Panc1 (cell line): ENCODE measurements at regions not wholly inside any gene's neighbourhood (a gene's known extent, or its start where the extent isn't known, plus 50 kb on each side); places are given as distances from the start of the nearest gene placed in this dataset.

Source experiments
- ATAC-seq: fragments of 200-7000 bp; cut with Tn5 transposase; 2 replicates; pipeline ENCODE4 v1.9.1; 2020; ENCODE audit warnings: mild to moderate bottlenecking, moderate library complexity
- BruUV-seq: library from RNA; stranded (reverse); fragments of 400-500 nt; replicated peaks from 2 replicates; lab custom pipeline; 2021; lab: Mats Ljungman, UMichigan
- CTCF ChIA-PET: fragments of 300-600 bp; sonication (Branson Sonifier 250); formaldehyde crosslinking; loops from one replicate; lab custom pipeline; 2022; ENCODE audit warnings: antibody characterized with exemption; lab: Charles Lee
- POLR2A ChIA-PET: fragments of 300-600 bp; sonication (Branson Sonifier 250); formaldehyde crosslinking; loops from one replicate; lab custom pipeline; 2022; ENCODE audit warnings: antibody characterized with exemption; lab: Charles Lee
- DNase-seq: peaks from one replicate; pipeline ENCODE4 v3.0.0-alpha.2; 2010; ENCODE audit warnings: low read depth, low spot score
- H3K27ac ChIP-seq: 2 replicates; pipeline ENCODE4 v1.5.1; 2011; ENCODE audit warnings: mild to moderate bottlenecking, low read length, inconsistent platforms
- H3K27me3 ChIP-seq: fragments of 200-500 bp; sonication (Bioruptor generic); 2 replicates; pipeline ENCODE4 v1.6.0; 2014; ENCODE audit warnings: low read length, inconsistent platforms; ENCODE audit not compliant: control insufficient read depth, insufficient read depth
- H3K36me3 ChIP-seq: fragments of 200-500 bp; sonication (Bioruptor generic); 2 replicates; pipeline ENCODE4 v1.5.1; 2014; ENCODE audit warnings: inconsistent platforms, mild to moderate bottlenecking, low read length, moderate library complexity; ENCODE audit not compliant: control insufficient read depth, insufficient read depth
- H3K4me1 ChIP-seq: 2 replicates; pipeline ENCODE4 v1.5.1; 2011; ENCODE audit warnings: inconsistent platforms, mild to moderate bottlenecking, low read length, moderate library complexity; ENCODE audit not compliant: control insufficient read depth, insufficient read depth
- H3K4me3 ChIP-seq, 2 experiments: 2 replicates each; pipeline ENCODE4 v1.5.1; 2011 to 2012; ENCODE audit warnings: low read depth in 2 of 2, low read length in 2 of 2, mild to moderate bottlenecking in 2 of 2, inconsistent platforms in 1 of 2, moderate library complexity in 1 of 2
- H3K9me3 ChIP-seq: fragments of 200-500 bp; sonication (Bioruptor generic); 2 replicates; pipeline ENCODE4 v1.5.1; 2014; ENCODE audit warnings: low read depth, mild to moderate bottlenecking, inconsistent platforms, low read length, moderate library complexity; ENCODE audit not compliant: control insufficient read depth, insufficient read depth
- CTCF ChIP-seq: fragments of 450-650 bp; IDR thresholded peaks from 2 replicates; pipeline ENCODE4 v1.5.1; 2017; ENCODE audit warnings: mild to moderate bottlenecking
- POLR2AphosphoS5 ChIP-seq: IDR thresholded peaks from 2 replicates; pipeline ENCODE4 v1.6.1; 2012; ENCODE audit warnings: mild to moderate bottlenecking, low read depth, low read length, moderate library complexity
- SIN3A ChIP-seq: IDR thresholded peaks from 2 replicates; pipeline ENCODE4 v1.6.1; 2012; ENCODE audit warnings: low read depth, mild to moderate bottlenecking, low read length, moderate library complexity, borderline replicate concordance; ENCODE audit not compliant: insufficient read depth
- TCF7L2 ChIP-seq: IDR thresholded peaks from 2 replicates; pipeline ENCODE4 v1.6.1; 2011; ENCODE audit warnings: mild to moderate bottlenecking, low read depth, low read length, inconsistent platforms
- in situ Hi-C: cut with HindIII; loops from 2 replicates; pipeline ENCODE4 v1.10.0; 2016; ENCODE audit warnings: low sequenced_read_pairs, low pct_unique_long_range_greater_than_20kb
- intact Hi-C: fragments of 100-400 bp; cut with micrococcal nuclease; formaldehyde crosslinking; loops from one replicate; pipeline ENCODE4 v1.10.0; 2022; ENCODE audit not compliant: unreplicated experiment
- TF ChIP-seq, protein P1 (sequence below), 2 experiments: IDR thresholded peaks; 2 replicates each; pipeline ENCODE4 v1.6.1; 2011 to 2012; ENCODE audit warnings: low read depth in 2 of 2, control low read depth in 1 of 2, low read length in 1 of 2, mild to moderate bottlenecking in 1 of 2, moderate library complexity in 1 of 2; ENCODE audit not compliant: insufficient read depth in 1 of 2

DNA sequence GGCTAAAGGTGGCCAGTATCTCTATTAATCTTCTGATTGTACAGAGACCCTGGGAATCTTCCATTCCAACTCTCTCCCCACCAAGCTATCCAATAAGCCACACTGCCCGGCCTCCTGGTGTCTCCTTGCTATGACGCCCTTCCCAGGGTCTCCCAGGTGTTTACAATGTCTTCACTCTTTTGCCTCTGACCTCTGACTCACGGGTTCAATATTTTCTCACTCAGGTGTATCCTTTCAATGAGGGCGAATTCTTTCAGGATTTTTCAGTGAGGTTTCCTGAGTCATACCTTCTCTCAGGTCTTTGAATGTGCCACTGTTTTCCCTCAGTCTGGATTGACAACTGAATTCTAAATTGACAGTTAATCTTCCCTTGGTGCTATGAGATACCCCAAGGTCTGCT lies 53.7 kb upstream of the IRX4 start:
- Histone ChIP-seq H3K27ac (no peak overlapping the region), H3K4me3 (no peak overlapping the region), H3K9me3 (no peaks in the 10 kb centered on the region), H3K27me3 (no peaks in the 10 kb centered on the region; the same call in 1 of the 2 replicates), H3K4me1 (no peaks in the 10 kb centered on the region), H3K36me3 (no peaks in the 10 kb centered on the region)
- CTCF ChIA-PET: interaction anchor here (0.6 kb wide), 1 partner anchor 169 kb away, joined by 5 read pairs; no protein-coding TSS in a partner anchor
- TF ChIP-seq TCF7L2: no peak
- TF ChIP-seq, protein P1, sequence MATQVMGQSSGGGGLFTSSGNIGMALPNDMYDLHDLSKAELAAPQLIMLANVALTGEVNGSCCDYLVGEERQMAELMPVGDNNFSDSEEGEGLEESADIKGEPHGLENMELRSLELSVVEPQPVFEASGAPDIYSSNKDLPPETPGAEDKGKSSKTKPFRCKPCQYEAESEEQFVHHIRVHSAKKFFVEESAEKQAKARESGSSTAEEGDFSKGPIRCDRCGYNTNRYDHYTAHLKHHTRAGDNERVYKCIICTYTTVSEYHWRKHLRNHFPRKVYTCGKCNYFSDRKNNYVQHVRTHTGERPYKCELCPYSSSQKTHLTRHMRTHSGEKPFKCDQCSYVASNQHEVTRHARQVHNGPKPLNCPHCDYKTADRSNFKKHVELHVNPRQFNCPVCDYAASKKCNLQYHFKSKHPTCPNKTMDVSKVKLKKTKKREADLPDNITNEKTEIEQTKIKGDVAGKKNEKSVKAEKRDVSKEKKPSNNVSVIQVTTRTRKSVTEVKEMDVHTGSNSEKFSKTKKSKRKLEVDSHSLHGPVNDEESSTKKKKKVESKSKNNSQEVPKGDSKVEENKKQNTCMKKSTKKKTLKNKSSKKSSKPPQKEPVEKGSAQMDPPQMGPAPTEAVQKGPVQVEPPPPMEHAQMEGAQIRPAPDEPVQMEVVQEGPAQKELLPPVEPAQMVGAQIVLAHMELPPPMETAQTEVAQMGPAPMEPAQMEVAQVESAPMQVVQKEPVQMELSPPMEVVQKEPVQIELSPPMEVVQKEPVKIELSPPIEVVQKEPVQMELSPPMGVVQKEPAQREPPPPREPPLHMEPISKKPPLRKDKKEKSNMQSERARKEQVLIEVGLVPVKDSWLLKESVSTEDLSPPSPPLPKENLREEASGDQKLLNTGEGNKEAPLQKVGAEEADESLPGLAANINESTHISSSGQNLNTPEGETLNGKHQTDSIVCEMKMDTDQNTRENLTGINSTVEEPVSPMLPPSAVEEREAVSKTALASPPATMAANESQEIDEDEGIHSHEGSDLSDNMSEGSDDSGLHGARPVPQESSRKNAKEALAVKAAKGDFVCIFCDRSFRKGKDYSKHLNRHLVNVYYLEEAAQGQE (IDR thresholded peaks at IDR 0.05; ENCODE audit: insufficient read depth in 1 of 2, low read depth in 2 of 2, low read length in 1 of 2): no peak
- no peak for TF ChIP-seq SIN3A
- no peak for TF ChIP-seq POLR2AphosphoS5
- no peak for TF ChIP-seq CTCF
- intact Hi-C loops (no loop called here), in situ Hi-C loops (no loop called here)
- ATAC-seq (no peak), DNase-seq (no peak)
- POLR2A ChIA-PET: no interaction called here
- no TSS peak for BruUV-seq

DNA sequence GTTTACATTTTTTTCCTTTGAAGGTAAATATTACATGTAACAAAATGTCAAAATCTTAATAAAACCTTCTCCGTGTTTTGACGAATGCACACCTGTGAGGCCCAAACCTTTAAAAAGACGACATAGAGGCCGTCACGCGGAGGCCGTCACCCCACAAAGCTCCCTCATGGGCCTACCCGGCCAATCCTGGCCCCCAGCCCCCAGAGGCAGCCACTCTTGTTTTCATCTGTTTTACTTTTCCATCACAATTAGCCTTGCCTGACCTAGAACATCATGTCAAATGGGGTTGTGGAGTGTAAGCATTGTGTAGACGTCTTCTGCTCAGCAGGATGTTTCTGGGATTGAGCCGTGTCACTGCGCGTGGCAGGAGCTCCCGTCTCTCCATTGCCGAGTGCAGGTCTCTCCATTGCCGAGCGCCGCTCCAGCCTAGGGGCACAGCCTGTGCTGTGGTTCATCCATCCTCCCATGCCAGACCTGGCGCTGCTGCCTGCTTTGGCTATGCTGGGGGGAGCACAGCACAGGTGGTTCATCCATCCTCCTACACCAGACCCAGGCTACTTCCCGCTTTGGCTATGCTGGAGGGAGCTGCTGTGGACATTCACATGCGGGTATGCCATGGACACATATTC lies 52.2 kb upstream of the IRX4 start:
- POLR2A ChIA-PET: no interaction called here
- in situ Hi-C loops (no loop called here), intact Hi-C loops (no loop called here)
- H3K4me1 ChIP-seq: no peaks in the 10 kb centered on the region
- no peaks in the 10 kb centered on the region for H3K9me3 ChIP-seq
- no peak overlapping the region for H3K4me3 ChIP-seq
- no peaks in the 10 kb centered on the region for H3K36me3 ChIP-seq
- TF ChIP-seq, protein P1 (IDR thresholded peaks at IDR 0.05; ENCODE audit: insufficient read depth in 1 of 2, low read depth in 2 of 2, low read length in 1 of 2): no peak
- TF ChIP-seq TCF7L2: no peak
- no peak for TF ChIP-seq SIN3A
- no peak for TF ChIP-seq CTCF
- no peak for TF ChIP-seq POLR2AphosphoS5
- H3K27ac ChIP-seq: no peak overlapping the region
- no peaks in the 10 kb centered on the region; the same call in 1 of the 2 replicates for H3K27me3 ChIP-seq
- CTCF ChIA-PET: no interaction called here
- ATAC-seq (no peak; the same call in 1 of the 2 replicates), DNase-seq (no peak)
- BruUV-seq: no TSS peak
